CD14-positive monocyte (primary cell): ENCODE measurements at regions not wholly inside any gene's neighbourhood (a gene's known extent, or its start where the extent isn't known, plus 50 kb on each side); places are given as distances from the start of the nearest gene placed in this dataset.

ENCODE experiments used
- DNase-seq, 3 donors: peaks; one replicate each; pipeline ENCODE4 v3.0.0-alpha.2; 2011 to 2022
- H2AFZ ChIP-seq: 2 replicates; pipeline ENCODE4 v1.6.0; 2012; ENCODE audit warnings: mild to moderate bottlenecking, low read depth, low read length, inconsistent platforms; ENCODE audit not compliant: insufficient read depth, poor library complexity, severe bottlenecking
- H3K27ac ChIP-seq, 2 donors: 1 replicate in 1 of 2; 2 replicates in 1 of 2; pipeline ENCODE4 v1.5.1; 2012 to 2013; ENCODE audit warnings: low read length in 2 of 2, control low read depth in 1 of 2, inconsistent platforms in 1 of 2, low read depth in 1 of 2, mild to moderate bottlenecking in 1 of 2
- H3K27me3 ChIP-seq, 2 donors: one replicate each; pipeline versions ENCODE4 v1.6.0 to v1.6.1; 2011 to 2013; ENCODE audit warnings: low read length in 2 of 2; ENCODE audit not compliant: control insufficient read depth in 2 of 2, insufficient read depth in 2 of 2
- H3K36me3 ChIP-seq, 2 donors: replicated peaks in 1 of 2; 1 replicate in 1 of 2; 2 replicates in 1 of 2; pipeline versions ENCODE4 v1.5.1 to v1.6.1; 2012 to 2013; ENCODE audit warnings: low read length in 2 of 2, control low read depth in 1 of 2, inconsistent platforms in 1 of 2, mild to moderate bottlenecking in 1 of 2; ENCODE audit not compliant: insufficient read depth in 2 of 2, control insufficient read depth in 1 of 2
- H3K4me1 ChIP-seq, 2 donors: 1 replicate in 1 of 2; 2 replicates in 1 of 2; pipeline versions ENCODE4 v1.5.1 to v1.6.1; 2012 to 2013; ENCODE audit warnings: low read length in 2 of 2, control low read depth in 1 of 2, inconsistent platforms in 1 of 2, mild to moderate bottlenecking in 1 of 2, moderate library complexity in 1 of 2; ENCODE audit not compliant: insufficient read depth in 2 of 2, control insufficient read depth in 1 of 2
- H3K4me2 ChIP-seq: replicated peaks from 2 replicates; pipeline ENCODE3; 2012; ENCODE audit warnings: low read length, moderate library complexity, mild to moderate bottlenecking; ENCODE audit not compliant: poor library complexity, severe bottlenecking; ENCODE audit errors: extremely low read depth
- H3K4me3 ChIP-seq, 3 experiments: fragments of 200-600 bp in 1 of 3; sonication (generic) in 1 of 3; replicated peaks in 1 of 3; 1 replicate in 2 of 3; 2 replicates in 1 of 3; pipeline ENCODE4 v1.5.1; 2011 to 2013; ENCODE audit warnings: low read length in 3 of 3, mild to moderate bottlenecking in 3 of 3, control low read depth in 2 of 3, low read depth in 2 of 3, inconsistent platforms in 1 of 3, moderate library complexity in 1 of 3
- H3K79me2 ChIP-seq: 2 replicates; pipeline ENCODE4 v1.6.0; 2012; ENCODE audit warnings: mild to moderate bottlenecking, control low read depth, inconsistent platforms, low read length, moderate library complexity; ENCODE audit not compliant: insufficient read depth
- H3K9ac ChIP-seq: 2 replicates; pipeline ENCODE4 v1.6.0; 2017; ENCODE audit warnings: low read length, mild to moderate bottlenecking; ENCODE audit not compliant: insufficient read depth, poor library complexity, severe bottlenecking
- H3K9me3 ChIP-seq, 2 donors: replicated peaks in 1 of 2; 1 replicate in 1 of 2; 2 replicates in 1 of 2; pipeline versions ENCODE4 v1.5.1 to v1.6.1; 2012 to 2013; ENCODE audit warnings: low read length in 2 of 2, control low read depth in 1 of 2; ENCODE audit not compliant: control insufficient read depth in 1 of 2, insufficient read depth in 1 of 2
- H4K20me1 ChIP-seq: 2 replicates; pipeline ENCODE4 v1.6.0; 2012; ENCODE audit warnings: mild to moderate bottlenecking, low read length, control low read depth, moderate library complexity; ENCODE audit not compliant: insufficient read depth
- H3K27ac Mint-ChIP-seq, 7 donors: one replicate each; pipeline ENCODE4 v1.8.0; 2020; ENCODE audit warnings: mild to moderate bottlenecking in 7 of 7, mixed read lengths in 7 of 7, moderate library complexity in 6 of 7, inconsistent platforms in 2 of 7
- H3K27me3 Mint-ChIP-seq, 3 donors: one replicate each; pipeline ENCODE4 v1.8.0; 2021 to 2022; ENCODE audit warnings: low read depth in 3 of 3, mild to moderate bottlenecking in 3 of 3, mixed read lengths in 3 of 3, moderate library complexity in 3 of 3, inconsistent platforms in 1 of 3
- H3K36me3 Mint-ChIP-seq, 2 donors: one replicate each; pipeline ENCODE4 v1.8.0; 2020; ENCODE audit warnings: mixed read lengths in 2 of 2, inconsistent platforms in 1 of 2, mild to moderate bottlenecking in 1 of 2
- H3K4me1 Mint-ChIP-seq: one replicate; pipeline ENCODE4 v1.8.0; 2020; ENCODE audit warnings: mild to moderate bottlenecking, mixed read lengths
- H3K4me3 Mint-ChIP-seq, 2 donors: one replicate each; pipeline ENCODE4 v1.8.0; 2020; ENCODE audit warnings: mild to moderate bottlenecking in 2 of 2, mixed read lengths in 2 of 2, moderate library complexity in 1 of 2
- H3K9me3 Mint-ChIP-seq, 7 donors: one replicate each; pipeline ENCODE4 v1.8.0; 2020 to 2022; ENCODE audit warnings: mixed read lengths in 7 of 7, mild to moderate bottlenecking in 6 of 7, moderate library complexity in 6 of 7, inconsistent platforms in 2 of 7
- WGBS: methylation state at CpG from one replicate; pipeline ENCODE4 v1.1.5; 2013; ENCODE audit warnings: missing lambda C conversion rate; ENCODE audit not compliant: insufficient coverage; 5-methylcytosine and 5-hydroxymethylcytosine counted together
- intact Hi-C, 2 donors: fragments of 100-400 bp; cut with micrococcal nuclease; formaldehyde crosslinking; loops; one replicate each; pipeline versions ENCODE4 v1.15.0 to v1.15.1; 2023
- TF ChIP-seq, protein P1 (sequence below): fragments of 200-600 bp; IDR thresholded peaks from one replicate; pipeline ENCODE4 v1.8.0; 2022; ENCODE audit warnings: antibody characterized with exemption, mild to moderate bottlenecking

DNA sequence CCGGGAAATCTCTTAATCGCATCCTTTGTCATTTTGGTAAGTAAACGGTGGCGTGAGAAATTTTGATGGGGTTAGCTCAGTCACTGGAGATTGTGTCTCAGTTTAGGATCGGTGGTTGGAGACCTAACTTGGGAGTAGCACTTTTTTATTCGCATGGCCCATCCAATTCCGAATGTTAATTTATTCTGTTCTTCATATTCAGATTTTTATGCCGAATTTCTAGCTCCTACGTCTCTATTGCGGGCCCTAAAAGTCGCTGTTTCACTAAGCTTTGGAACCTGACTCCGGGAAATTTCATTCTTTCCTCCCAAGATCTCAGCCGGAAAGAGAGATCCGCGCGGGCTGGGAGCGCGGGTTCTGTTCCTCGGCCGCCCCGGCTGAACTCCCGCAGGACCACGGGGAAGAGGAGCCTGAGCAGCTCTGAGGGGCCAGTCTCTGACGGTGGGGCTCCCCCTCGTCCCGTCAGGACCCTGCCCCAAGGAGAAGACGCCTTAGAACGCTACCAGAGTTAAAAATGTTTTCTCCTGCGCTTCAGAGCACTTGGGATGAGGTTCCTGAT lies 279.7 kb downstream of the FAM72C start:
- peaks cover 75 to 86% (median 82%) of the 10 kb centered on the region in 3 donors for H3K27me3 Mint-ChIP-seq
- Histone ChIP-seq H4K20me1 (no peaks in the 10 kb centered on the region), H2AFZ (no peak overlapping the region), H3K36me3 (no peaks in the 10 kb centered on the region), H3K79me2 (no peaks in the 10 kb centered on the region), H3K4me3 (no peak overlapping the region), H3K4me2 (no peak overlapping the region), H3K9ac (no peak overlapping the region), H3K4me1 (no peaks in the 10 kb centered on the region), H3K9me3 (peaks cover 0 to 28% of the 10 kb centered on the region in 2 donors), H3K27me3 (peaks cover 62 to 74% of the 10 kb centered on the region in 2 donors), H3K27ac (no peak overlapping the region)
- intact Hi-C loops, result no loop called here
- H3K4me1 Mint-ChIP-seq, result no peaks in the 10 kb centered on the region
- peak overlapping the region in 1 of 2 donors; percentile 82 for H3K4me3 Mint-ChIP-seq
- no peak for DNase-seq
- H3K27ac Mint-ChIP-seq, result peak overlapping the region in 1 of 7 donors; percentile 33
- peaks cover 2 to 9% of the 10 kb centered on the region in 2 donors for H3K36me3 Mint-ChIP-seq
- H3K9me3 Mint-ChIP-seq, result peaks cover 3 to 40% (median 18%) of the 10 kb centered on the region in 7 donors
- TF ChIP-seq, protein P1, sequence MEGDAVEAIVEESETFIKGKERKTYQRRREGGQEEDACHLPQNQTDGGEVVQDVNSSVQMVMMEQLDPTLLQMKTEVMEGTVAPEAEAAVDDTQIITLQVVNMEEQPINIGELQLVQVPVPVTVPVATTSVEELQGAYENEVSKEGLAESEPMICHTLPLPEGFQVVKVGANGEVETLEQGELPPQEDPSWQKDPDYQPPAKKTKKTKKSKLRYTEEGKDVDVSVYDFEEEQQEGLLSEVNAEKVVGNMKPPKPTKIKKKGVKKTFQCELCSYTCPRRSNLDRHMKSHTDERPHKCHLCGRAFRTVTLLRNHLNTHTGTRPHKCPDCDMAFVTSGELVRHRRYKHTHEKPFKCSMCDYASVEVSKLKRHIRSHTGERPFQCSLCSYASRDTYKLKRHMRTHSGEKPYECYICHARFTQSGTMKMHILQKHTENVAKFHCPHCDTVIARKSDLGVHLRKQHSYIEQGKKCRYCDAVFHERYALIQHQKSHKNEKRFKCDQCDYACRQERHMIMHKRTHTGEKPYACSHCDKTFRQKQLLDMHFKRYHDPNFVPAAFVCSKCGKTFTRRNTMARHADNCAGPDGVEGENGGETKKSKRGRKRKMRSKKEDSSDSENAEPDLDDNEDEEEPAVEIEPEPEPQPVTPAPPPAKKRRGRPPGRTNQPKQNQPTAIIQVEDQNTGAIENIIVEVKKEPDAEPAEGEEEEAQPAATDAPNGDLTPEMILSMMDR, result no peak
- 6% methylated on average over 27 of the region's 29 CpGs for WGBS

DNA sequence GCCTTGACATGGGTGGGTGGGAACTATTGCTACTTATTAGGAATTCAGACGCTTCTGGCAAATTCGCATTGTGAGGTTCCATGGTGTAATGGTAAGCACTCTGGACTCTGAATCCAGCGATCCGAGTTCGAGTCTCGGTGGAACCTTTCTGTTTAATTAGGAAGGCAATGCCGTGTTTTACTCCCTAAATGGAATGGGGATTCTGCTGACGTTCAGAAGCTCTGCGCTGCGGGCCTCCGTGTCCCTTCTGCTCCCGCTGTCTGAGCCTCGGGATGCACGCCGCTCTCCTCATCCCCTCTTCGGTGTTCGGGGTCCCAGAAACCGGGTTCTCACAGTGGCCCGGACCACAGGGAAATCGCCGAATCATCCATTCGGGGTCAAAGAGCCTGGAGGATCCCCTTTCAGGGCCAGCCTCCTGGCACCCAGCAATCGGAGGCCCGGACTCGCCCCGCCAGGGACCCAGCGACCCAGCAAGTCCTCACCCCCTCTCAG lies 280.3 kb downstream of the FAM72C start:
- peaks cover 0 to 23% of the 10 kb centered on the region in 2 donors for H3K9me3 ChIP-seq
- WGBS, result 6% methylated on average over 21 of the region's 27 CpGs
- no peak overlapping the region for H3K4me3 ChIP-seq
- peaks cover 58 to 69% of the 10 kb centered on the region in 2 donors for H3K27me3 ChIP-seq
- Mint-ChIP-seq H3K4me1 (no peaks in the 10 kb centered on the region), H3K27ac (no peak overlapping the region), H3K4me3 (peak overlapping the region in 1 of 2 donors; percentile 77), H3K36me3 (peaks cover 2 to 9% of the 10 kb centered on the region in 2 donors), H3K27me3 (peaks cover 71 to 80% (median 79%) of the 10 kb centered on the region in 3 donors), H3K9me3 (peaks cover 3 to 39% (median 18%) of the 10 kb centered on the region in 7 donors)
- no peaks in the 10 kb centered on the region for H3K79me2 ChIP-seq
- DNase-seq, result no peak
- no peak overlapping the region for H2AFZ ChIP-seq
- no peak overlapping the region for H3K4me2 ChIP-seq
- intact Hi-C loops, result no loop called here
- no peaks in the 10 kb centered on the region for H3K4me1 ChIP-seq
- TF ChIP-seq, protein P1, result no peak
- H3K36me3 ChIP-seq, result no peaks in the 10 kb centered on the region
- H3K27ac ChIP-seq, result no peak overlapping the region
- H3K9ac ChIP-seq, result no peak overlapping the region
- no peaks in the 10 kb centered on the region for H4K20me1 ChIP-seq
